GM19372 (cell line): ENCODE measurements at regions not wholly inside any gene's neighbourhood (a gene's known extent, or its start where the extent isn't known, plus 50 kb on each side); places are given as distances from the start of the nearest gene placed in this dataset.
"Not testable (repeated sequence)": the region's sequence is repeated elsewhere in the genome, so short reads cannot be mapped to it uniquely, and the experiment has no call there.

ENCODE experiments used
- ATAC-seq: cut with Tn5 transposase; IDR thresholded peaks from one replicate; pipeline ENCODE4 v1.9.1; 2021; ENCODE audit warnings: mild to moderate bottlenecking, low read depth, moderate library complexity; ENCODE audit not compliant: unreplicated experiment

GRCh38 chr9:108803428-108804065 lies 52.2 kb downstream of the ACTL7B start:
- no peak for ATAC-seq

GRCh38 chr9:108802967-108803366 lies 52.8 kb downstream of the ACTL7B start:
- ATAC-seq = no peak

GRCh38 chr9:108801949-108802348 lies 53.8 kb downstream of the ACTL7B start:
- no peak for ATAC-seq

GRCh38 chr9:108800632-108801099 lies 55.1 kb downstream of the ACTL7B start:
- no peak for ATAC-seq

GRCh38 chr9:108793573-108793972 lies 62.2 kb downstream of the ACTL7B start:
- ATAC-seq = no peak

- ATAC-seq = no peak
Observed at GRCh38 chr9:108789742-108790141, 66.0 kb downstream of the ACTL7B start.

GRCh38 chr9:108787690-108788048 lies 68.1 kb downstream of the ACTL7B start:
- ATAC-seq = no peak

GRCh38 chr9:108786901-108787689 lies 68.7 kb downstream of the ACTL7B start:
- ATAC-seq = no peak

- no peak for ATAC-seq
Observed at GRCh38 chr9:108786322-108786721, 69.5 kb downstream of the ACTL7B start.

GRCh38 chr9:108784998-108785397 lies 70.8 kb downstream of the ACTL7B start:
- ATAC-seq = no peak

GRCh38 chr9:108783731-108784495 lies 71.9 kb downstream of the ACTL7B start:
- no peak for ATAC-seq

- ATAC-seq = no peak
Observed at GRCh38 chr9:108783326-108783725, 72.5 kb downstream of the ACTL7B start.

- no peak for ATAC-seq
Observed at GRCh38 chr9:108780942-108781734, 74.6 kb downstream of the ACTL7B start.

- no peak for ATAC-seq
Observed at GRCh38 chr9:108779551-108780325, 76.0 kb downstream of the ACTL7B start.

- ATAC-seq = no peak
Observed at GRCh38 chr9:108776920-108777639, 78.7 kb downstream of the ACTL7B start.

- no peak for ATAC-seq
Observed at GRCh38 chr9:108775901-108776306, 79.9 kb downstream of the ACTL7B start.

- ATAC-seq = not testable (repeated sequence)
Observed at GRCh38 chr9:108774088-108774487, 81.7 kb downstream of the ACTL7B start.

- no peak for ATAC-seq
Observed at GRCh38 chr9:108772301-108772894, 83.4 kb downstream of the ACTL7B start.

- ATAC-seq = no peak
Observed at GRCh38 chr9:108768744-108769143, 87.0 kb downstream of the ACTL7B start.
